ENCODE measurements at regions not wholly inside any gene's neighbourhood (a gene's known extent, or its start where the extent isn't known, plus 50 kb on each side); places are given as distances from the start of the nearest gene placed in this dataset.

DNA sequence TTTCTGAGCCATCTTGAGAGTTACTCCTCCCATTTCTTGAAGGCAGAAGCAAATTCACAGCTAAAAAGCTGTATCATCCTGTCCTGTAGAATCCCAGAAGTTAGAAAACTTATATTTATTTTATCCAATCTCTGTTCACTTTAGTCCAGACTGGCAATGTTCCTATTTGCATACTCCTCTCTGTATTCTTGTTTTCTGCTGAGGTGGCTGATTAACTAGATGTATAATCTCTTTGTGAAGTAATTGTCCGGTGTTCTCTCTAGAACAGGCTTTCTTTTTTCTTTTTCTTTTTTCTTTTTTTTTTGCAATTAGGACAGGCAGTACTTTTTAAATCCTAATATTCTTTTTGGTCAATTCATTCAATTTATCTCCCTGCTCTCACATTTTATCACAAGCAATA lies 411.0 kb downstream of the KCNJ3 start:
- no peak for DNase-seq

DNA sequence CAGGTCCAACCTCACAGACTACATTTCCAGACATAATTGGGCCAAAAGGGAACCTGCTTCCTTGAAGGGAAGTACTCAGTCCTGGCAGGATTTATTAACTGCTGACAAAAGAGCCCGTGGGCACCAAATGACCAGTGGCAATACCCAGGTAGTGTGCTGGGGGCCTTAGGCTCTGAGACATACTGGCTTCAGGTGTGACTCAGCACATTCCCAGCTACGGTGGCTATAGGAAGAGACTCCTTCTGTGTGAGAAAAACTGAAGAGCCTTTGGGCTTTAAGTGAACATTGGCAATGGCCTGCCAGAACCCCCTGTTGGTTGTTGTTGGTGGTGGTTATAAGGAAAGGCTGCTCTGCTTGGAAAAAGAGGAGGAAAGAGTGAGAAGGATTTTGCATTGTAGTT lies 401.8 kb downstream of the KCNJ3 start:
- no peak for DNase-seq

- DNase-seq: no peak
Measured at GRCh38 chr2:155099784-155100183, 401.3 kb downstream of the KCNJ3 start.

- DNase-seq: no peak
Measured at GRCh38 chr2:155095613-155096012, 397.1 kb downstream of the KCNJ3 start.

- DNase-seq: no peak
Measured at GRCh38 chr2:155080373-155080772, 381.9 kb downstream of the KCNJ3 start.

DNA sequence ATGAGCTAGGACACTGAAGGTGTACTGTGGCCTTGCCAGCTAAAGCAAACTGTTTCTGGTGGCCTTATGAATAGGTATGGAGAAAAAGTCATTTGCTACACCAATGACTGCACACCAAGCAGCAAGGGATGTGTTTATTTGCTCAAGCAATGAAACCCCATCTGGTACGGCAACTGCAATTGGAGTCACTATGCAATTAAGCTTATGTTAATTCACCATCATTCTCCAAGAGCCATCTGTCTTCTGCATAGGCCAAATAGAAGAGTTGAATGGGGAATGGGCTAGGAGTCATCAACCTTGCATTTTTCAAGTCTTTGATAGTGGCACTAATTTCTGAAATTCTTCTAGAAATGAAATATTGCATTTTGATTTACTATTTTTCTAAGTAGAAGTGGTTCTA lies 372.0 kb downstream of the KCNJ3 start:
- DNase-seq: peak; percentile 97

DNA sequence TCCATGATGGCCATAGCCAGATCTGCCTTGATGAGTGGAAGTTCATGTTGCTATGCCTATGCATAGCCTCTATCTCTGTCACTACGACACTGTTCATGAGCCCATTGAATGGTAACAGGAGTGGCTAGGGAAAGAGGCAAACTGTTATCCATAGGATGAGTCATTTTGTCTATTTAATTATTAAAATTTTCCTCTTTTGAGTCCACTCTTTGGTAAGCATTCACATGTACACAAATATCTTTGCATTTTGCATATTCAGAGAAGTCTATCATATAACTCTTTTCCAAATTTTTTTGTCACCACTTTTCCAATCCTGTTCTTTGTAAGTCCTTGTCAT lies 364.4 kb downstream of the KCNJ3 start:
- DNase-seq: no peak

GRCh38 chr2:155062250-155062921 lies 363.9 kb downstream of the KCNJ3 start:
- peak; percentile 30 for DNase-seq

GRCh38 chr2:155060896-155061295 lies 362.4 kb downstream of the KCNJ3 start:
- peak; percentile 64 for DNase-seq

GRCh38 chr2:155054712-155055111 lies 356.2 kb downstream of the KCNJ3 start:
- no peak for DNase-seq

DNA sequence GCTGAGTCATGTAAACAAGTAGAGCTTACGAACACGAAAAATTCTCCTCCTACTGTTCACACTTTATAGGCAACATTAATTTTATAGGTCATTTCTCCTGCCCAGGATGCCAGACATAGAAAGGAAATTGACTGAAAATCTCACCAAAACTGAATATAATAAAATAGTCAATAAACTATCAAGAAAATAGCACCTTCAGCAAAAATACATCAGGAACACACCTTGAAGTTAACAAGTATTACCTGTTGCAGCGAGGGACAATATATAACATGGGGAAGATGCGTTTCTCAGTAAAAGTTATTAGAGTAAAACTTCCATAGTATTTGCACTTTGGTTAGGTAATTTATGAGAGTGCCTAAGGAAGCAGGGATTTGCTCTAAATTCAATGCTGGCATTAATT lies 344.6 kb downstream of the KCNJ3 start:
- no peak for DNase-seq

DNA sequence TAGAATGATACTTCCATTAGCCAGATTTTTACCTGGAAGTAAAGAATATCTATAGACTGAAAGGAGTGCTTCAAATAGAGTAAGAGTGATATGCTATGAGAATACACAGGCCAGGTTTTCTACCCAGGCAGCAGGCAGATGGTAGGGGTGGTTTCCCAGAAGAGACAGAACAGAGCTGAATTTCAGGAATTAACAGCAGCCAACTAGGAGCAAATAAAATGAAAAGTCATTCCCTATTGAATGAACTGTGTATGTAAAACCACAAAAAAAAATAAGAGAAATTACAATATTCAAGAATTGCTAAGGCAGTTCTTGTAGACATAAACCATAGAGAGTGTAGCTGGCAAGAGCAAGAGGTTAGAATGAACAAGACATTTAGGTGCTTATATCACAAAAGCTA lies 336.8 kb downstream of the KCNJ3 start:
- DNase-seq: peak; percentile 26

- DNase-seq: no peak
Measured at GRCh38 chr2:155033652-155034051, 335.2 kb downstream of the KCNJ3 start.

GRCh38 chr2:155030296-155030695 lies 331.8 kb downstream of the KCNJ3 start:
- no peak for DNase-seq

DNA sequence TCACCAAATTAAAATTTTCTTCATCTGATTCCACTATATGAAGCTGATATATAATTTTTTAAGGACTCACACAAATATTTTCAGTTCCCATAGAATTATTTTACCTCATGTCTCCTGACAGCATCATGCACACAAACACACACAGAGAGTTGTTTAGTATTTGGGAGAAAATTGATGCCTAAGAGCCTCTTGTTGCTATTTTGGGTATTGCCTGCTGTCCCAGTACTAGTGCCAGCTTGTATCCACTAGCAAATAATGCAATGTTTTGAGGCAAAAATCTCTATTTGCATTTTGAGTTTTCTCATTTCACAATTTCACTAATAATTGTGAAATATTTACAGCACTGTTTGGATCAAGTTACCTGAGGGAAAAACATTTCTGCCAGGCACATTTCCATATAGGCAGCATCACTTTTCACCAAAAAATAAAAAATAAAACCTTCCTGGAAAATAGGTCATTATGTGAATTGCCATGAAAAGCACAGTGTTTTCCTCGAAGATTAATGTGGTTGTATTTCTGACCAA lies 328.2 kb downstream of the KCNJ3 start:
- peak; percentile 59 for DNase-seq

GRCh38 chr2:155023674-155024073 lies 325.2 kb downstream of the KCNJ3 start:
- DNase-seq: no peak

DNA sequence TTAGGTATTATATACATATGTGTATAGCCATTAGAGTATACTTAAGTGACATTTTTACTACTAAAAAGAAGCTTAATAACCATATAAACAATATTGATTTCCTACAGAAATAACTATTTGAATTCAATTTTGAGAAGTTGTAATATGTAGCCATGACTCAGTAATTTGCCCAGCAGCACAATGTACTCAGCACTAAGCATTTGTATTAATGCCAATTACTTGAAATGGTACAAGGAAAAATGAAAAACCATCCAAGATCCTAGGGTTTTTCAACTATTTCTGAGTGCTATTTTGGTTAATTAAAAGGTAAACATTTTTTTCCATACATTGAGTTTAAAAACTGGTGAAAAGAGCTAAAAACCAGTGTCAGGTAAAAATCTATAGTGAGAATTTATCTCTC lies 324.0 kb downstream of the KCNJ3 start:
- no peak for DNase-seq

DNA sequence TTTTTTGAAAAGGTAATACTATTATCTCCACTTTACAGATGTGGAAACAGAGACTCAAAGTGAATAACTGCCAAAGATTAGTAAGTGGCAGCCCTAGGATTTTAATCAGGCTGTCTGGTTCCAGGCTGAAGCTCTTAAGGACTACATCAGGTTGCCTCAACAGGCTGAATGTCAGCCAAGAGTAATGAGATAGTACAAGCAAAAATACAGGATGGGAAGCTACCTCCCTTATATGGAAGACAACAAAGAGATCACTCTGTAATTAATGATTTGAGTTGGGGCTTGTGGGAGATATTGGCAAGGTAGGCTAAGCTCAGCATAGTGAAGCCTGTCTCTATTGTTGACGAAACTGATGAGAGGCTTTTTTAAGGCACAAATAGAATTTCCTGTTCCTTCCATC lies 323.1 kb downstream of the KCNJ3 start:
- DNase-seq: peak; percentile 8

DNA sequence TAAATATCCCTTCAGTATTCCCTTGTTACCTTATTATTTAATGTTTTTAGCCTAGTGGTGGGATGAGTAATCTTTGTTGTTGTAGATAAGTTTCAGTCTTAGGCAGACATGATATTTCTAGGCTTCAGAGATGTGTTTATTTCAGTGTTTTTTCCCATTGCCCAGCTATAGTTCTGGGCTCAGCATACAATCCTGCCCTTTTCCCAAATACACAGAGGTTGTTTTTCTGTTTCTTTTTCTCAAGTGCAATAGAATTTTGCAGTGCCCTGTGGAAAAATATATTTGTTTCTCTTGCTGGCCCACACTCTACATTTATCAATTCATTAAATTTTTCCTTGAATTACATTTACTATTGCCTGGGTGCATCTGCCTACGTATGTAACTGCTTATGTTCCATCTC lies 321.8 kb downstream of the KCNJ3 start:
- no peak for DNase-seq

DNA sequence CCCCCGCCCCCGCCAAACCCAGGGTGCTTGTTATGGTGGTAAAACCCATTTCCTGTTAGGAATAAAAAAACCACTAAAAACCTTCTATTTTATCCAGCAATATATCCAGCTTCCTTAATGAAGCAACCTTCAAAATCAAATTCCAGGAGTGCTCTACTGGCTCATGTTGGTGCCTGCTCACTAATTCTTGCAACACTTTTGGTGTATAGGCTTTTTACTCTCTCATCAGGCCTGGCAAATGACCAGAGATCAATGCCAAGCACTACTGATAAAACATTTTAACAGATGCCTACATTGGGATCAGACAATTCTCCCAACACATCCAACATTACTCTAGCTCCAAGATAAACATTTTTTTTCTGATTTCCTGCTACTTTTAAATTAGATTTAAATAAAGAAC lies 312.4 kb downstream of the KCNJ3 start:
- DNase-seq: no peak

DNA sequence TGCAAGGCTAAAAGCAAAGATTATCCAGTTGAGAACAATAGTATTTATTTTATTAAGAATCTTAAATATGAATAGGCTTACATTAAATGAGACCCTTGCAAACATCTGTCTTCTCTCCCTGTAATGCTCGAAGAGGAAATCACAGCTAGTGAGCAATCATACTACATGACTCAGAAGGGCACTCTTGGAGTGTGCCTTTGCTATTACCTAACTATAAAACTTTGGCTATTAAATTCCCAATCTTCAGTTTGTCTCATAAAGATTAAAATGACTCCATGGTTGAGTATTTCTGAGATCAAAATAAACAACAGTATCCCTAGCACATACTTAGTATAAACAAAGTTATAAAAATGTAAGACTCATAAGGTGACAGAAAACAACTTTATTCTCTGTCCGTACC lies 296.9 kb downstream of the KCNJ3 start:
- no peak for DNase-seq

- peak; percentile 10 for DNase-seq
Measured at GRCh38 chr2:154992826-154993225, 294.3 kb downstream of the KCNJ3 start.

GRCh38 chr2:154978710-154979109 lies 280.2 kb downstream of the KCNJ3 start:
- no peak for DNase-seq

- no peak for DNase-seq
Measured at GRCh38 chr2:154978244-154978643, 279.7 kb downstream of the KCNJ3 start.

GRCh38 chr2:154974041-154974440 lies 275.5 kb downstream of the KCNJ3 start:
- no peak for DNase-seq

All from NCI-H1694 (cell line).